ENCODE measurements at regions not wholly inside any gene's neighbourhood (a gene's known extent, or its start where the extent isn't known, plus 50 kb on each side); places are given as distances from the start of the nearest gene placed in this dataset.

DNA sequence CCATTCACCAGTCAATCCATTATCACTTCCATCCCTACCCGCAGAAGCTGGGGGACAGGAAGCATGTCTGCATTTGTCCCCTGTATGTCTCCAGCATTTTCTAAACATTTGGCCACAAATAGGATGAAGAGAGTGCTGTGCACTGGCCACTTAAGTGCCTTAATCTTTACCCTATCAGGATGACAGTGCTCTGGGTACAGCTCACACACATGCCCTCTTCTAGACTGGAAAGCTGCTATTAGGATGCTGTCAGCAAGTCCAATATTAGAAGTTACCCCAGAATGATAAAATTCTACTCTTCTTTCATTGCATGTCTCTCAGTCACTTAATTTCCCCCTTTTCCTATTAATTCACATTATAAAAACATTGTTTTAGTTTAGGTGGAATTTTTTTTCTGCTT, 168.4 kb downstream of the RASEF start:
- Histone ChIP-seq H3K27ac (ENCODE audit: insufficient read depth, low read length) (no peak overlapping the region), H3K9ac (ENCODE audit: insufficient read depth, low read length) (no peak overlapping the region), H4K20me1 (ENCODE audit: control insufficient read depth, extremely low read depth, insufficient read depth, low read length) (no peaks in the 10 kb centered on the region), H3K79me2 (ENCODE audit: control insufficient read depth, insufficient read depth, low read length) (no peaks in the 10 kb centered on the region), H3K27me3 (ENCODE audit: control insufficient read depth, insufficient read depth, low read length) (no peaks in the 10 kb centered on the region), H3K9me3 (ENCODE audit: control insufficient read depth, insufficient read depth, low read depth, low read length) (no peaks in the 10 kb centered on the region), H3K4me2 (ENCODE audit: extremely low read depth, insufficient read depth, low read length) (no peak overlapping the region), H2AFZ (ENCODE audit: low read length) (no peak overlapping the region), H3K36me3 (ENCODE audit: control insufficient read depth, insufficient read depth, low read length) (no peaks in the 10 kb centered on the region), H3K4me1 (ENCODE audit: control insufficient read depth, extremely low read depth, insufficient read depth, low read length) (no peaks in the 10 kb centered on the region), H3K4me3 (replicated peaks in 1 of 4; ENCODE audit: control extremely low read depth in 1 of 4, insufficient read depth in 1 of 4, low read depth in 3 of 4, low read length in 4 of 4) (no peak overlapping the region)
- TF ChIP-seq EZH2 (IDR thresholded peaks at IDR 0.05; ENCODE audit: low read length, missing control alignments) (no peak), CTCF (conservative IDR thresholded peaks at IDR 0.05 in 1 of 2, IDR thresholded peaks at IDR 0.05 in 1 of 2; ENCODE audit: low read depth in 1 of 2, low read length in 2 of 2) (no peak)
- DNase-seq (ENCODE audit: low read depth in 2 of 2) = no peak

GRCh38 chr9:82894961-82895821, 167.8 kb downstream of the RASEF start:
- no peak overlapping the region for H3K27ac ChIP-seq (ENCODE audit: insufficient read depth, low read length)
- H3K4me2 ChIP-seq (ENCODE audit: extremely low read depth, insufficient read depth, low read length) = no peak overlapping the region

DNA sequence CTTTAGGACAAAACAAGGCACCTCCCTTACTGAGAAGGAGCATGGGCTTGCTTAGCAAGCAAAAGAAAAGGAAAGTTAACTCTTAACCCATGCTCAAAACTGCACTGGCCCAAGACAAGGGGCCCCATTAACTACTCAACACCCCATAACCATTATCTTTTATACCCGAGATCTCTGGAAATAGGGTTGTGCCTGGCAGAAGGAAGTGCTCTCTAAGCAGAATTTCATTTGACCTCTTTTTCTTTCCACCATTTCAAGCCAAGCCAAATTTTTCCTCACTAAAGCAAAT, 167.2 kb downstream of the RASEF start:
- Histone ChIP-seq H3K9ac (ENCODE audit: insufficient read depth, low read length) (no peak overlapping the region), H4K20me1 (ENCODE audit: control insufficient read depth, extremely low read depth, insufficient read depth, low read length) (no peaks in the 10 kb centered on the region), H3K79me2 (ENCODE audit: control insufficient read depth, insufficient read depth, low read length) (no peaks in the 10 kb centered on the region), H3K27me3 (ENCODE audit: control insufficient read depth, insufficient read depth, low read length) (no peaks in the 10 kb centered on the region), H3K4me2 (ENCODE audit: extremely low read depth, insufficient read depth, low read length) (no peak overlapping the region), H2AFZ (ENCODE audit: low read length) (no peak overlapping the region), H3K36me3 (ENCODE audit: control insufficient read depth, insufficient read depth, low read length) (no peaks in the 10 kb centered on the region), H3K4me1 (ENCODE audit: control insufficient read depth, extremely low read depth, insufficient read depth, low read length) (no peaks in the 10 kb centered on the region), H3K27ac (ENCODE audit: insufficient read depth, low read length) (no peak overlapping the region), H3K9me3 (ENCODE audit: control insufficient read depth, insufficient read depth, low read depth, low read length) (no peaks in the 10 kb centered on the region), H3K4me3 (replicated peaks in 1 of 4; ENCODE audit: control extremely low read depth in 1 of 4, insufficient read depth in 1 of 4, low read depth in 3 of 4, low read length in 4 of 4) (no peak overlapping the region)
- no peak for DNase-seq (ENCODE audit: low read depth in 2 of 2)
- TF ChIP-seq EZH2 (IDR thresholded peaks at IDR 0.05; ENCODE audit: low read length, missing control alignments) = no peak
- no peak for TF ChIP-seq CTCF (conservative IDR thresholded peaks at IDR 0.05 in 1 of 2, IDR thresholded peaks at IDR 0.05 in 1 of 2; ENCODE audit: low read depth in 1 of 2, low read length in 2 of 2)

More at GRCh38 chr9:82894961-82895821, 167.8 kb downstream of the RASEF start:
- TF ChIP-seq CTCF (conservative IDR thresholded peaks at IDR 0.05 in 1 of 2, IDR thresholded peaks at IDR 0.05 in 1 of 2; ENCODE audit: low read depth in 1 of 2, low read length in 2 of 2) (no peak), EZH2 (IDR thresholded peaks at IDR 0.05; ENCODE audit: low read length, missing control alignments) (no peak)
- H3K79me2 ChIP-seq (ENCODE audit: control insufficient read depth, insufficient read depth, low read length) = no peaks in the 10 kb centered on the region
- H4K20me1 ChIP-seq (ENCODE audit: control insufficient read depth, extremely low read depth, insufficient read depth, low read length) = no peaks in the 10 kb centered on the region
- H3K4me3 ChIP-seq (replicated peaks in 1 of 4; ENCODE audit: control extremely low read depth in 1 of 4, insufficient read depth in 1 of 4, low read depth in 3 of 4, low read length in 4 of 4) = no peak overlapping the region
- H3K27me3 ChIP-seq (ENCODE audit: control insufficient read depth, insufficient read depth, low read length) = no peaks in the 10 kb centered on the region
- H3K36me3 ChIP-seq (ENCODE audit: control insufficient read depth, insufficient read depth, low read length) = no peaks in the 10 kb centered on the region
- H3K9me3 ChIP-seq (ENCODE audit: control insufficient read depth, insufficient read depth, low read depth, low read length) = no peaks in the 10 kb centered on the region
- H3K9ac ChIP-seq (ENCODE audit: insufficient read depth, low read length) = no peak overlapping the region
- no peak for DNase-seq (ENCODE audit: low read depth in 2 of 2)
- no peaks in the 10 kb centered on the region for H3K4me1 ChIP-seq (ENCODE audit: control insufficient read depth, extremely low read depth, insufficient read depth, low read length)
- H2AFZ ChIP-seq (ENCODE audit: low read length) = no peak overlapping the region
